HCEC 1CT (cell line): ENCODE measurements at regions not wholly inside any gene's neighbourhood (a gene's known extent, or its start where the extent isn't known, plus 50 kb on each side); places are given as distances from the start of the nearest gene placed in this dataset.
A peak's percentile ranks its signal among the peaks of the same experiment; 100 is the strongest.

ENCODE experiments used
- DNase-seq: peaks from one replicate; pipeline ENCODE4 v3.0.0-alpha.2; 2017

- DNase-seq: no peak
Measured at GRCh38 chr14:29310210-29310609, 543.6 kb downstream of the FOXG1 start.

GRCh38 chr14:29310757-29311156 is 544.2 kb downstream of the FOXG1 start:
- peak; percentile 90 for DNase-seq

GRCh38 chr14:29311983-29312382 is 545.4 kb downstream of the FOXG1 start:
- peak; percentile 25 for DNase-seq

- no peak for DNase-seq
Measured at GRCh38 chr14:29316936-29317335, 550.3 kb downstream of the FOXG1 start.

DNA sequence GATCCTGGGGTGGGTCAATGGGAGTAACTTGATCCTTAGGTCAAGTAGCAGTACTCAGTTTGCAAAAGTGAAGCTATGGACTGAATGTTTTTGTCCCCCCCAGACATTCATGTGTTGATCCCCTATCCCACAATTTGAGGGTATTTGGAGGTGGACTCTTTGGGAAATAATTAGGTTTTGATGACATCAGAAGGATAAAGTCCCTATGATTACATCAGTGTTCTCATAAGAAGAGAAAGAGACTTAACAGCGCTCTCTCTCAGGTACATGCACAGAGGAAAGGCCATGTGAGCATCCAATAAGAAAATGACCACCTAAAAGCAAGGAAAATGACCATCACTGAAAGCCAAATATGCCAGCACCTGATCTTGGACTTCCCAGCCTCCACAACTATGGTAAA is 550.8 kb downstream of the FOXG1 start:
- DNase-seq: no peak

DNA sequence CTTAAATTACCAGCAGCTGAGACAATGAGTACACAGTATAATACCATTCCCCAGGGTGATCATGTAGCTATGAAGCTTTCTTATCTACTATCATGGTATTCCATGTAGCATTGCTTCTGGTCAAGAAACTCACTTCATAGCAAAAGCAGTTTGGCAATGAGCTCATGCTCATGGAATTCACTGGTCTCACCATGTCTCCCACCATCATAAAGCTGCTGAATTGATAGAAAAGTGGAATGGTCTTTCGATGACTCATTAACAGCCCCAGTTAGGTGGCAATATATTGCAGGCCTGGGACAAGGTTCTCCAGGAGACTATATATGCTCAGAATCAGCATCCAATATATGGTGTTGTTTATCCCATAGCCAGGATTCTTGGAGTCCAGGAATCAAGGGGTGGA is 553.7 kb downstream of the FOXG1 start:
- no peak for DNase-seq

DNA sequence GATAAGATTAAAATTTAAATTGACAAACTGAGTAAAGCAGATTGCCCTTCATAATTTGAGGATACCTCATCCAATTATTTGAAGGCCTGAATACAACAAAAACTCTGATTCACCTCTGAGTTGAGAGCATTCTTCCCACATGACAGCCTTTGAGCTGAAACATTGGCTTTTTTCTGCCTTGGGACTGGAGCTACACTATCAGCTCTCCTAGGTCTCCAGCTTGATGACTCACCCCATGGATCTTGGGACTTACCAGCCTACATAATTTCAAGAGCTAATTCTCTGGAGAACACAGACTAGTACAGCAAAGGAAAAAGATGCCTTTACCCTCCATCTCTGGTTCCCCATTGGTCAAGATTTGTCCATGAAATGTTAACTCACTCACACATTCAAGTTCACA is 555.1 kb downstream of the FOXG1 start:
- DNase-seq: peak; percentile 71

DNA sequence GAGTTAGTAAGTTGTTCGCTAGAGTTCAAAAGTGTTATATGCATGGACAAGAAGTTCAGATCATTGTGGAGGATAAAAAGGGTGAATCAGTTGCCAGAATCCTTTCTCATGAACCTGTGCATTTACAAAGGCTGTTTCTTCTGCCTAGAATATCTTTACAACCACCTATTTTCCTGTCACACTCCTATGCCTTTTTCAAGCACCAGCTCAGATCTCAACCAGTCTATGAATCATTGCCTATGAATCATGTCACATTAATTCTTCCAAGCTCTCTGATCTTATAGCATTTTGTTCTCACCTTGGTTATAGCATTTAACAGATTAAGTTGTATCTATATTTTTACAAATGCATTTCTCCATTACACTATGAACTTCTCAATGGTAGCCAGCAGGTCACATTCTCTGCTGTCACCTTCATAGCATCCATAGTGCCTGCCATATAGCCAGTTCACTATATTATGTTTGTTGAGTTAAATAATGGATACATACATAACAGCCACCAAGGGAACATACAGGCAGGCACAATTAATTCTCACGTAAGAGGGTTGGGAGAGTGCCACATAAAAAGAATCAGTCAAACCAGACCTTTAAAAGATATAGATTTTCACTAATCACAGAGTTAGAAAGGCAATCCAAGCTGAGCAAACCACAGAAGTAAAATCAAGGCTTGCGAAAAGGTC is 573.0 kb downstream of the FOXG1 start:
- DNase-seq: peak; percentile 23

- peak; percentile 76 for DNase-seq
Measured at GRCh38 chr14:29348504-29348903, 579.1 kb downstream of the PRKD1 start.

- no peak for DNase-seq
Measured at GRCh38 chr14:29350496-29350895, 577.2 kb downstream of the PRKD1 start.

- no peak for DNase-seq
Measured at GRCh38 chr14:29351996-29352705, 575.5 kb downstream of the PRKD1 start.

GRCh38 chr14:29352706-29353080 is 575.0 kb downstream of the PRKD1 start:
- DNase-seq: peak; percentile 46

- no peak for DNase-seq
Measured at GRCh38 chr14:29353513-29353912, 574.1 kb downstream of the PRKD1 start.

GRCh38 chr14:29354486-29354885 is 573.2 kb downstream of the PRKD1 start:
- DNase-seq: no peak

DNA sequence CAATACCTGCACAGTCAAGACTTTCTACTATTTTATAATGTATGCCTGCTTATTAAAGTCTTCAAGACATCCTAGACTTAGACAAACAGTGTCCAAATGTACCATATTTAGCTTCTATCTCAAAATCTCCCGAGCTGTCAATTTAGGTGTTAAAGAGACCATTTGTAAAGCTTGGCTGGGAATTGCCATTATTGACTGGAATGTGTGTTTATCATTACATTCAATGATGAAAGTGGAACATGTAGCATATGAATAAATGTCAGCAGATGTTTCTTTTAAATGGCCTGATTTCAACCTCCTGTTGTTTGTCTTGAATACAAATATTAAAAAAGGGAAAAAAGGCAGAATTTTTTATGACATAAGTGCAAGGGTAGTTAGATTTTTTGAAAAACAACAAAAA is 572.3 kb downstream of the PRKD1 start:
- no peak for DNase-seq

DNA sequence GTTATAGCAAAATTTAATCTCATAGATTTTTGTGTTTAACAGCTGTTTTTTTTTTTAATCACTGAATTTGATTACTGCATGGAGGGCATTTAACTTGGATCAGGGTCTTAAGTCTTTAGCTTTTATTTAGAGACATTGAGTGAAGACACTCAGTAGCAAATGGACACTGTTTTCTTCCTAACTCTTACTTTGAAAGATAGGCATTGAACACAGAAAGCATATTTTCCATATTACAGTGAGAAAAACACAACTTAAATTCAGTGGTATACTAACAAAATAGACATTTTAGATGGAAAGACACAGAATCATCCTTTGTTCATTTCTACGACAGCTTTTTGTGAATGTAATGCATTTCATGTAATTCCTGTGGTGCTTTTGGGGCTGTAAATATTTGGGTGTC is 571.8 kb downstream of the PRKD1 start:
- no peak for DNase-seq

- no peak for DNase-seq
Measured at GRCh38 chr14:29360656-29361055, 567.0 kb downstream of the PRKD1 start.

DNA sequence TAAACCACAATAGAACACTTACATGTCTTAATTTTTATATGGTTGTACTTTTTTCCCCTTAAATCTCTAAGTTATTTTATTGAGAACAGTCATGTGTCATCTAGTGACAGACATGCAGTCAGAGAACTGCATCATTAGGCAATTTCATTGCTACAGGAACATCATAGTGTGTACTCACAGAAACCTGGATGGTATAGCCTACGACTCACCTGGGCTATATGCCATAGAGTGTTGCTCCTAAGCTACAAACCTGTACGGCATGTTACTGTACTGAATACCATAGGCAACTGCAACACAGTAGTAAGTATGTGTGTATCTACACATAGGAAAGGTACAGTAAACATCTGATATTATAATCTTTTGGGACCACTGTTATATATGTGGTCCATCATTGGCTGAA is 557.6 kb downstream of the PRKD1 start:
- no peak for DNase-seq

- no peak for DNase-seq
Measured at GRCh38 chr14:29376237-29376636, 551.4 kb downstream of the PRKD1 start.

DNA sequence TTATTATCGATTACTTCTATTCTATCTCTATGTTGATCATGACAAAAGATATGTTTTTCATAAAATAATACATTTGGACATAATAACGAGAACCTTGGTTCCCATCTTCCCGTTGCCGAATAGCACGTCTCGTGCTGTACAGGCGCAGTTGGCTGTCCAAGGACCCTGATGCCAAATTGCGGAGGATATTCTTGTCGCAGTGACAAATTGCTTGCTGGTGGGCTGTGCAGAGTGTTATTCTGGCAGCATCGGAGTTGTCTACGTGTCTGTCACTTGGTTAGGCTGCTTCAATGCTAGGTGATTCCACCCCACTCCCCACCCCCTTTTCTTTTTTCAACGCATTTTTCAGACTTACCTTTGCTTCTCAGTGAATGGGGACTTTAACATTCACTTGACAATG is 546.8 kb downstream of the PRKD1 start:
- no peak for DNase-seq

DNA sequence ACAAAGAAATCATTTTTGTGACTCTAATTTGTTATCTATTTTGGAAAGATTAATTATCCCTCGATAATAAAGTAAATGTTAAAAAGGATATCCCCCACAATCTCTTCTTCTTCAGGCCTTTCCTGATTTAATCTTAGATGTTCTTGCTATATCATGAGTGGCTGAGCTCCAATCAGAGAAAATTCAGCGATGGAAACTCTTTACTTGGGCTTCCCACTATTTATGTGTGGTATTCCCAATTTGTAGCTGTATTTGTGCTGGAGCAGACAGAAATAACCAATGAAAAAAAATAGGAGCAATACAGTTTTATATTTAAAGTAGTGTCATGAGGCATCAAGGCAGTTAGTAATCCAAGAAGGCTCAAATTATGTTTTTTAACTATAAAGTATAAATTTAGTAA is 539.1 kb downstream of the PRKD1 start:
- no peak for DNase-seq

GRCh38 chr14:29390081-29390832 is 537.4 kb downstream of the PRKD1 start:
- DNase-seq: no peak

GRCh38 chr14:29391231-29391630 is 536.4 kb downstream of the PRKD1 start:
- no peak for DNase-seq

- no peak for DNase-seq
Measured at GRCh38 chr14:29391801-29392200, 535.8 kb downstream of the PRKD1 start.
